Activated naive CD4-positive, alpha-beta T cell treated with Interleukin-2 at 50 U/mL for 16 hours (primary cell): ENCODE measurements at regions not wholly inside any gene's neighbourhood (a gene's known extent, or its start where the extent isn't known, plus 50 kb on each side); places are given as distances from the start of the nearest gene placed in this dataset.

Source experiments
- DNase-seq: peaks from one replicate; pipeline ENCODE4 v3.0.0-alpha.2; 2020

DNA sequence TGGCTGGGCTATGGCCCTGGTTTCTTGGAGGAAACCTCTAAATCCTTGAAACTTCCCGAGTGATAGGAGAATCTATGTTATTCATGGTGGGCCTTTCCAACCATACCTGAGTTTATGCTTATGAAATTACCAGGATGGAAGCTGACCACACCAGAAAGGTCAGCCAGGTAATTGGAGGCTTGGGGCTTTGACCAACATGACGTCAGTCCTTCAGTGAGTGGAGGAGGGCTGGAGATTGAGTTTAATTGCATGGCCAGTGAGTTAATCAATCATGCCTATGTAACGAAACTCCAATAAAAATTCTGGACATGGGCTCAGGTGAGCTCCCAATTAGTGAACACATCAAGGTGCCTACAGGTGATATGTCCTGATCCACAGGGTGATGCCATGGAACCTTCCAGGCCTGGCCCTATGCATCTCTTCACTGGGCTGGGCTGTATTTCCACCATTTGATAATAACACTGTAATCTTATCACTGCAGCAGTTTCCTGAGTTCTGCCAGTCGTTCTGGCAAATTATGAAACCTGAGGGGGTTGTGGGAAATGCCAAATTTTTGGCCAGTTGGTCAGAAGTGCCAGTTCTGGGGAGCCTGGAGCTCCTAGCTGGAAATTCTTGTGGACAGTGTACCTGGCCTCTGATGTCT, 106.5 kb downstream of the CDH26 start:
- DNase-seq = no peak

DNA sequence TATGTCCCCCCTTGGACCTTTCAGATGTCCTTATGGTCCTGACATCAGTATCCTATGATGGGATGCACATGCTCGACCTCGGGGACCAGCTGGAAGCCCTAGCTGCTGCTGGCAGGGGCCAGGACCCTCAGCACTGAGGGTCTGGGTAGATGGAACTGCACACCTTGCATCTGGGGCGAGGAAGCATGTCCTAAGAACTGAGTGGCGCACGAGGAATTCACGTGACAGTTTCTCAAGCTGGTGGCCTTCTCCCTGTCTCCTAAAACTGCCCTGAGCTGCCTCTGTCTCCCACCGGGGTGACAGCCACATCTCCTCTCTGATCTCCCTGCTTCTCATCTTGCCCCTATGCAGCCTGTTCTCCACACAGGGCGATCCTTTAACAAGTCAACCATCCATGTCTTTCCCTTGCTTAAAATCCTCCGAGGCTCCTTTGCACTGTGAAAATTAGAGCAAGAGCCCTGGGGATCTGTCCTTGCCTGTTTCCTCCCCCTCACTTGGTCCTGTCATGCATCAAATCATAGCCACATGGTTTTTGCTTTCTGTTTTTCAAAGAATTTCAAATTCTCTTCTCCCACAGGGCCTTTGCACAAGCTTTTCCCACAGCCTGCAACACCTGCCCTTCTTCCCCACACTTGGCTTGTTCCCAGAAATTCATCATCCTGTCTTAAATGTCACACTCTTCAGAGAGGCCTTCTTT, 107.7 kb downstream of the CDH26 start:
- DNase-seq = no peak

DNA sequence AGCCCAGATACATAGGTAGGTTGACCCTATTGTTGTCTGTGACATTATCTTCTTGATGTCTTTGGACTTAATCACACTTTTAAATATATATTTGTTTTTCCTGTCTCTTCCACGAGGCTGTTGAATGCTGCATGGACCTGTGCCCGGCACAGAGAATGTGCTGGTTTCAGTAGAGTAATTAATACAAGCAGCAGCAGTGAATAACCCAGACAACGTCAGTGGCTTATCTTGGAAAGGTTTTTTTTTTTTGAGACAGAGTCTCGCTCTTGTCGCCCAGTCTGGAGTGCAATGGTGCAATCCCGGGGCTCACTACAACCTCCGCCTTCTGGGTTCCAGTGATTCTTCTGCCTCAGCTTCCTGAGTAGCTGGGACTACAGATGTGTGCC, 108.2 kb downstream of the CDH26 start:
- no peak for DNase-seq

DNA sequence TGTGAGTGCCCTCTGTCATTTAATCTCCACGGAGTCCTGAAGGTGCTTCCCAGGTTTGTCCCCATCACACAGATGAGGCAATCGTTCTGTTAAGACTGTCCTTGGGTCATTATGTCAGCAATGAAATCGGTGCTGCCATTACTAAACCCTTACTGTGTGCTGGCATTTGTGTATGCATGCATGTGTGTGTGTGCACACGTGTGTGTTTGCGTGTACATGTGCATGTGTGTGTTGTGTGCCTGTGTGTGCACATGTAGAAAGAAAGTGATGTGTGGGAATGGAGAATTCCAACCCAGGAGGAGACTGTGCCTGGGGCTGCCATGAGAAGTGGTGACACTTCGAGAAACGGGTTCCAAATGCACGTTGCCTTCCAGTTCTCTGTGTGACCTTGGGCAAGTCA, 110.3 kb downstream of the CDH26 start:
- DNase-seq = no peak

DNA sequence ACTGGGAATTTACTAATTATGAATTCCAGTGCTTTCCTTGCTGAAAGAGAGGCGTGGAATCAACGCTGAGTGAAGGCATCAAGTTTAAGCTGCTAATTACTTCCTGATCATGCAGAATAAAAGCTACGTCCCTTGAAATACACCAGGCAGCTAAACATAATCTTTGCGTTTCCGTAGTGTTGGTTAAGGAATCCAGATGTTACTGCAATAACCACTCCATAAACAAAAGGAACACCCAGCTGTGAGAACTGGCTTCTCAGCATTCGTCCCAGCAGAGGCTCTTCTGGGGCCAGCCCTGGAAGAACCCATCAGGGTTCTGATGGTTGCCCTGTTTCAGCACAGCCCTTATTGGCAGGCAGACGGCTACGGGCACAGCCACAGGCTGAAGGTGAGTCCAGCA, 111.4 kb downstream of the CDH26 start:
- no peak for DNase-seq

DNA sequence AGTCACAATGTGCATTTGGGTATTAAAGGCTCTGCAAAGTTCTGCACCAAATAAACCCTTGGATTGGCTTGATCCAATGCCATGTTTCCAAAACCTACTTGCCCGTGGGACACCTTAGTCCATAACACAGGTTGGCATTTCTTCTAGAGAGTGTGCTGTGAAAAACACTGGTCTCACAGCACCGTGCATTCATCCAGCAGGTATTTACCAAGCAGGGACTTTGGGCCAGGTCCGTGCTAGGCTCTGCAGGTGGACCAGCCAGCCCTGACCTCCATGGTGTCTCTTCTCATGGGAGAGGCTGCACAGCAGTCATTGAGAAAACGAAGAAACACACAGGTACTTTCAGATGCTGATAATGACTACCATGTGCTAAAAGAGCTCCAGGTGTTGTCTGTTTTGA, 112.6 kb downstream of the CDH26 start:
- no peak for DNase-seq

DNA sequence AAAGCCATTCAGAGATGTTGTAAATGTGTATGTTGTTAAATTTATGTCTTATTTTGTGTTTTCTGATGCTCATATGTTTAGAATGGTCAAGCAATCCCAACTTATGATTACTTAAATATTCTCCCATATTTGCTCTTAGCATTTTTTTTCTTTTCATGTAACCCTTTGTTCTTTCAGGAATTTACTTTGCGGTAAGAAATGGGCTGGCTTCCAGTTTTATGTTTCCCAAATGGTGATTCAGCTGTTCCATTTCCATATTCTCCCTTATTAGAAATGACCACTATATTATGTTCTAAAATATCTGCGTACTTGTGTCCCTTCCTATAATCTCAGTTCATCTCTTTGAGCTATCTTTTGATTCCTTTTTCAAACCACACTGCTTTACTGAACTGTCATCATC, 113.7 kb downstream of the CDH26 start:
- no peak for DNase-seq

DNA sequence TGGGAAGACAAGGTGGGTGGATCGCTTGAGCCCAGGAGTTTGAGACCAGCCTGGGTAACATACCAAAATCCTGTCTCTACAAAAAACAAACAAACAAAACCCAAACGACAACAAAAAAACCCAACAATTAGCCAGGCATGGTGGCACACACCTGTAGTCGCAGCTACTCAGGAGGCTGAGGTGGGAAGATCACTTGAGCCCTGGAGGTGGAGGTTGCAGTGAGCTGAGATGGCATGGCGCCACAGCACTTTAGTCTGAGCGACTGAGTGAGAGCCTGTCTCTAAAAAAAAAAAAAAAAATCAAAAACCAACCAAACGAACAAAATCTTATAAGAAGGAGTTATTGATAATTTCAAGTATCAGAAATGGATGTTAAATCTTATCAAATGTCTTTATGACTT, 114.9 kb downstream of the CDH26 start:
- DNase-seq = no peak

DNA sequence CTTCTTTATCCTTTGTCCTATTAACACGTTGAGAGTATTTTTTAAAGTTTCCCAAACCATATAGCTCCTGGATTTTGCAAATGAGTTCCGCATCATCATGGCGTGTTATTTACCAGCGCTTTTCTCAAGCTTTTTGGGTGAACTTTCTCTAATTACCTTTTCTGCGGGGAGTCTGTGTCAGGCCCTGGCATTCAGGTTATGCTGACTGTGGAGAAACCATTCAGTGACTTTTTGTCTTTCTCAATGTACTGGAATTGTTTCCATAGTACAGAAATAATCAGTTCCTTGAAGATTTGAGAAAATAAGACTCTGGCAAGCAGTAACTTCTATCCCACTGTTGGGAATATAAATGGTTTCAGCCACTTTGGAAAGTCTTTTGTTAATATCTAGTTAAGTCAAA, 115.3 kb downstream of the CDH26 start:
- no peak for DNase-seq

DNA sequence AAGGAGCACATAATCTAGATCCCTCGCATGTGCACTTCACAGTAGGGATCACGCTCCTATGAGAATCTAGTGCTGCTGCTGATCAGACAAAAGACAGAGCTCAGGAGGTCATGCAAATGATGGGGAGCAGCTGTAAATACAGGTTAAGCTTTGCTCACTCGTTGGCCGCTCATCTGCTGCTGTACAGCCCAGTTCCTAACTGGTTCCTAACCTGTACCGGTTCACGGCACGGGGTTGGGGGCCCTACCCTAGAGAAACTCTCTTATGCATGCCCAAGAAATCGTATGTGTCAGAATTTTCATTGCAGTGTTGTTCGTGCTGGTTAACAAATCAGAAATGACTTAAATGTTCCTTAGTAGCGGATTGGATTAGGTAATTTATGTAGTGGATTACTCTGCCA, 116.1 kb downstream of the CDH26 start:
- DNase-seq = no peak

DNA sequence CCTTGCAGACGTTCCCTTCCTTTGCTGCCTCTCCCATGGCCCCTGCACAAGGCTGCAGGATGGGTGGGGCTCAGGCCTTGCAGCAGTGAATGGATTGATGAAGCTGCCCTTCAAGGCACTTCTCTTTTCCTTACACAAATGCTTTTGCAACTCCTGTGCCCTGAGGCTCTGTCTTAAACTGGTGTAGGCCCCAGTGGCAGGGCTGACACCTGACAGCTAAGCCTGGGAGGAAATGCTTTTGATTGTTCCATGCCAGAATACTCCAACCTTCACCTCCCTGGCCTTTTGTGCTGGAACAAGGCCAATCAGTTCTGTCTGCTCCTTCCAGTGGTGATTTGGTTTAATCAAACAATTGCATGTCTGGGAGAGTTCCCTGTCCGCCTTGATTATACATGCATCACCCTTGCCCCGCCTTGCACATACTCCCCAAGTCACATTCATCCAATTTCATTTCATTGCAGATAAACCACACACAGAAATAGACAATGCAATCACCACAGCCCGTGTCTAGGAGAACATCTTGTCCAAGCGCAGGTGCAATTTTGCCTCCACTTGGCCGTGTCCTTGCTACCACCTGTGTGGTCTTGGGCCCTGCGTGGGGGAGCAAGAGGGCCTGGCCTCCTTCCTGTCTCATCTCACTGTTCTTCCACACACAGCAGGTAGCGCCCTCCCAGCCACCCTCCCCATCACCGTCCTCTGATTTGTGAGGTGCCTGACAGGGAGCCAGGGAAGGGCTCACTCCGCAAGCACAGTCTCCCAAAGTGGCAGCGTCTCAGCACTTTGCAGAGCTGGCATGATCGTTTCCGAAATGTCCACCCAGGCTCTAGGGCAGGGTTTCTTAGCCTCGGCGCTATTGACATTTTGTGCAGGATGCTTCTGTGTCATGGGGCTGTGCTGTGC, 120.4 kb downstream of the CDH26 start:
- no peak for DNase-seq

DNA sequence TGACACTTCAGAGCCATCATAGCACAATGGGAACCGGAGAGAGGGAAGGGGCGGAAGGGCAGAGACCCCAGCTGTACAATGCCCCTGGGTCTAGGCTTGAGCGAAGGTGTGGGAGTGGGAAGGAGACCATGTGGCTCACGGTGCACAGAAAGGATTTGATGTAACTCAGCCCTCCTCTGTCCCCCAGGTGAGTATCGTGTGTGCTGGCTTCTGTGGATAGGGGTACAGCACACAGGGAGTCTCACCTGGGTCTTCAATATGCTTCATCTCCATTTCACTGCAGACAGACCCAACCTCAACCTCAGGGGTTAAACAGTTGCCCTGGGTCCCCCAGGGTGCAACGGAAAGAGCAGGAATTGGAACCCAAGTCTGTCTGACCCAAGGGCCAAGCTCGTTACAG, 122.2 kb downstream of the CDH26 start:
- no peak for DNase-seq

DNA sequence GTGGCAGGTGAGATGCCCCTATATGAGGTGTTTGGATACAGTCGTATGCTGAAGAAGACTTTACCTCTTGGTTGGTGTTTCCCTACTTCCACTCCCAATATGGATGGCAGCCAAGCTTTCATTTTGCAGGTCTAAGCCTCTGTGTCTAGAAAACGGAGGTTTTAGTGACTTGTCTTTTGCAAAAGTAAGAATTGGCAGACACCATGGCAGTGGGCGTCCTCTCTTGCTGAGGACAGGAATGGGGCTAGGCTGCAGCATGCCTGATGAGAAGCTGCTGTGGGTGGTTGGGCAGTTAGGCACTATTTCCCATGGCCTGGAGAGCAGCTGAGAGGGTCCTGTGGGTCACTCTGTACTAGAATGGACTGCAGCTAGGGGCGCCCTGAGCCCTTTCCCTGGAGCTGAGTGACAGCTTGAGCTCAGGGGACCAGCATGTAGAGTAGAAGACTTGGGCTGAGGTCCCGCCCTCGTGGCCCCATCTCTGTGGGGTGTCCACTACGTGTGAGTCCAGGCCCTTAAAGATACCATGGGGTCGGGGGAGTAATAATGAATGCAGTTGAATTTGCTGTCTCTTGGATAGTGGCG, 127.4 kb downstream of the CDH26 start:
- DNase-seq = no peak

DNA sequence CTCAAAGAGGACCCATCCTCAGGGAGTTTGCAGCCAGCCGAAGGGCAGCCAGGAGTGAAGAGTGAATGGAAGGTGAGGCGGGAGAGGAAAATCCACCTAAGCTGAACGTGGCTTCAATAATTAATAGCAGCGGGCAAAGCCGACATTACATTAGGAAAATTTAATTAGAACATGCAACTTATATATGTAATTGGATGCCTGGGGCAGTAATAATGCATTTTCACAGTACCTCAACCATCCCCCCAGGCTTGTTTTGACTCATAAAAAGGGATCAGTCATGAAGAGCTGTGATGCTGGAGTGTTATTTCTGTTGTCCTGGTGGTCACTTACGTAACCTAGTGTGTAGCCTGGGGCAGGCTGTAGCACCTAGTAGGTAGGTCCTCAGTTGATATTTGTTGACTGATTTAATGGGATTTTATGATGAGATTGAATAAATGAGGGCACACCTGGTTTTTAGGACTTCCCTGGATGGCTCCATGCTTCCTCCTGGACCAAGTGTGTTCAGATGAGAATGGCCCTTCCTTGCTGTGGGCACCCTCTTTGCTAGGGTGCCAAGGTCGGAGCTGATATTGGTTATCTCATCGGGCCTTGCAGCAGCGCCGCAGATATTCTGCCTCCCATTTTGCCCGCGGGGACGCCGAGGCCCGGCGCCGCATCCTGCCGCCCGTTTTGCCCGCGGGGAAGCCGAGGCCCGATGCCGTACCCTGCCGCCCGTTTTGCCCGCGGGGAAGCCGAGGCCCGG, 128.8 kb downstream of the CDH26 start:
- no peak for DNase-seq

DNA sequence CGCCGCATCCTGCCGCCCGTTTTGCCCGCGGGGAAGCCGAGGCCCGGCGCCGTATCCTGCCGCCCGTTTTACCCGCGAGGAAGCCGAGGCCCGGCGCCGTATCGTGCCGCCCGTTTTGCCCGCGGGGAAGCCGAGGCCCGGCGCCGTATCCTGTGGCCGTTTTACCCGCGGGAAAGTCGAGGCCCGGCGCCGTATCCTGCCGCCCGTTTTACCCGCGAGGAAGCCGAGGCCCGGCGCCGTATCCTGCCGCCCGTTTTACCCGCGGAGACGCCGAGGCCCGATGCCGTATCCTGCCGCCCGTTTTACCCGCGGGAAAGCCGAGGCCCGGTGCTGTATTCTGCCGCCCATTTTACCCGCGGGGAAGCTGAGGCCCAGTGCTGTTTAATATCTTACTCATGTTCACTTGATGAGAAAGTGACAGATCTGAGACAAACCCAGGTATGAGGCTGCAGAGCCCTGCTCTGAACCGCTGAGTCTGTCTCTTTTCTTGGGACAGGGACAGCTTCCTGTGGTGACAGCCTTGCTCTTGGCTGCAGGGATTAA, 129.4 kb downstream of the CDH26 start:
- no peak for DNase-seq

DNA sequence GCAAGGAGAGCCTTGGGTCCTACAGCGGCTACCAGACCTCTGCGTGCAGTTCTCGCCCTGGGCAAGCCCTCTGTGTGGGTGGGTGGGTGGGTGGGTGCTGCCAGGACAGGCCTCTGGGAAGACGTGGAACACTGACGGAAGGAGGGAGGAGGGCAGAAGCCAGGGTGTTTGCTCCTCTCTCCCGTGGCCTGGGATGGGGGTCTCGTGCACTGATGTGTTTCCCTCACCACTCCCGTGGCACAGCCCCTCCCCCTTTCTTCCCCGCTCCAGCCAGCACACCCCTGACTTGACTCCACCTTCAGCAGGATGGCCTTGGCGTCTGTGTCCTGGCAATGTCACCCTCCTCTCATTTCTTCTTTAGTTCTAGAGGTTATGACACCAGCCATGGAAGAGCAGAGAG, 130.0 kb downstream of the CDH26 start:
- no peak for DNase-seq

DNA sequence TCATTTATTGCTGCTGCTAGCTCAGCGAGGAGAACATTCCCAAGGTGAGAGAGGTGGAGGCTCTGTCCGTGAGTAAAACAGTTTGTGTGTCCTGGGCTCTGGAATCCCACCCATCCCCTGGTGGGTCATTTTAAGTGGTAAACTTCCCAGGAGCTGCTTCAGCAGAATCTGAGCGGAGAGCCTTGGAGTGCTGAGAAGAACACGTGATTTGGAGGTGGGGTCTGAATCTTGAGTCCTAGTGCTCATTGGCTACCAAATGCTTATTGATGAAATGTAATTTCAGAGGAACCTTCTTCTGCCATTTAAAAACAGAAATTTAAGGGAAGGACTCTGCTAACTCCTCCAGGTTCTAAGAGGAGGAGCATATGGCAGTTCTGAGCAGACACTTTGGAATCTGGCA, 132.4 kb downstream of the CDH26 start:
- no peak for DNase-seq

DNA sequence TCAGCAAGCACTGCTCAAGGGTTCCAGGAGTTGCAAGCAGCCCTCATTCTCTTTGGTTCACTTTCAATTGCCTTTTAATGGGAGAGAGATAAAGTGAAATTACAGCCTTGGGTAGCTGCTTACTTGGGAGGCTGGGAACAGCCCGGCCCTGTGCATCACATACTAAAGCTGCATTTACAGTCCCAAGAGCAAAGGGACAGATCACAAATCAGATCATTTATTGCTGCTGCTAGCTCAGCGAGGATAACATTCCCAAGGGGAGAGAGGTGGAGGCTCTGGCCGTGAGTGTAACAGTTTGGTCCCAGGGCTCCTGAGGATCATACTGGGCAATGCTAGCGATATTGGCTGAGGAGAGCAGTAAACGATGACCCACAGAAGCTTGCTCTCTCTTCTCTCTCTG, 133.1 kb downstream of the CDH26 start:
- DNase-seq = no peak

DNA sequence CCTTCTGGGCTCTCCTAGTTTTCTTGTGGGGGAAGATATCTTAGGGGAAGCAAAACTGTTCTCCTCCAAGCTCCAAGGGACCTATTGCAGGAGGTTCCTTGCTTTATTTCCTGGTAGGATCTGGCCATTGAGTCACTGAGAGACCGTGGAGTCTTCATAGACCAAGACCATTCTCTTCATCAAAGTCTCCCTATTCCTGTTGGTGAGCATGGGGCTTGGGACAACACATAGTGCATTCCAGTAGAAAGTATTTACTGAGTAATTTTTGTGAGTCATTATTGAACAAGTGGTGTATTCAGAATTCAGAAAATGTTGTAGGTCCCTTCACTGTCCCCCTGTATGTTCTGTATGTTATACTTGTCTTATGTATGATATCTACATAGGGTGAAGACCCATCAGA, 133.6 kb downstream of the CDH26 start:
- DNase-seq = no peak

DNA sequence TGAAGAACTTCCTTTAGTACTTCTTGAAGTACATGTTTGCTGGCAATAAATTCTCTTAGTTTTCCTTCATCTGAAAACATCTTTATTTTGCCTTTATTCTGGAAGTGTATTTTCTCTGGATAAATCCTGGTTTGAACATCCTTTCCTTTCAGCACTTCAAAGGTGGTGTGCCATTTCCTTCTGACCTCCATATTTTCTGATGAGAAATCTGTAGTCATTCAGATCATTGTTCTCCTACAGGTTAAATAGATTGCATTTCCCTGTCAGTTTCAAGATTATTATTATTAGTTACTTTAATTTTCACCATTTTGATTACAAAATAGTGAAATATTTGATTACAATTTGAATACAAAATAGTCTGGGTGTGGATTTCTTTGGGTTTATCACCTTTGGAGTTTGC, 134.5 kb downstream of the CDH26 start:
- no peak for DNase-seq

DNA sequence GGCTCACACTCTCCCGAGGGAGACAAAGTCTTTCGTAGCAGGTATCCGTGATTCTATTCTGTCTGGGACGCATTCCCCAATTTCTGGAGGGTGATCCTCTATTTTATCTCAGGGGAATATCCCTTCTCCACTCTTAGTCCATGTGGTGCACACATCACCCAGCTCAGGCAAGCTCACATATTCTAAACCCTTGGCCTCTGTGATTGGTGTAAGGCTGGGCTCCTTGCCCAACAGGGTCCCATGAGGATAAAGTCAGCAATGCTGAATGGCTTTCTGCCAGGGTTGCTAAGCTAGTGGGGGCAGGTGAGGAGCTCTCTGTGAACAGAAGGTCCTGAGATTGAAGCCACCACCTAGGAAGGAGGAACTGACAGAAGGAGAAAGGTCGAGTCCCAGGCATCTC, 137.2 kb downstream of the CDH26 start:
- no peak for DNase-seq

DNA sequence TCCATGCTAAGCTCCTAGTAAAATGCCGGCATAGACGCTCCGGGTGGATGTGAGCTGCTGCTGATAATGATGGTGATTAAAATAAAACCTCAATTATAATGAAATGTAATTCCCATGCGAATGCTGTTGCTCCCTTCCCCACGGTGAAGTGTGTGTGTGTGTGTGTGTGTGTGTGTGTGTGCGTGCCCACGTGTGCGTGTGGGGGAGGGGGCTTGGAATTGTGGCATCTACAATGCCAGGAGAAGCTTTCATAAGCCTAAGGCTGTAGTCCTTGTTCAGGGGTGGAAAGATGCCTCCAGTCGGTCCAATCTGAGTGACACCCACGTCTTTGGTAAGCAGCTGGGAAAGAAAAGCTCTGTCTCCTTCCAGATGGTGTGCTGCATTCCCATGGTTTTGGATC, 137.9 kb downstream of the CDH26 start:
- no peak for DNase-seq

DNA sequence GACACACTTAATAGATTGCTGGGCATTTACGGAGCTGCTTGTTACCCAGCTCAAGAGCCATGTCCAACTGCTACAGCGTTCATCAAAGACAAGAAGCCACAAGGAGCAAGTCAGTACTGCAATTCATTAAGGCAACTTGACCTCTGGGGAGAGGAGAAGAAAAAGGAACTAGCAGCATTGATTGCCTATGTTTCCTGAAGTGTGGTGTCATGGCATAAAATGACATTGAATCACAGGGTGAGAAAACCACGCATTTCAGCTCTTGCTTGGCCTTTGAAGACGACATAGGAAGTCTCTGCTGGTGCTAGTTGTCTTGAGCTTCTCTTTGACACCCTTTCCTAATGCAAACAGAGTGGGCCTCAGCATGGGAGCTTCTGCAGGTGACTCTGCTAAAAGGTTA, 139.1 kb downstream of the CDH26 start:
- no peak for DNase-seq
